DMS 273 (cell line): ENCODE measurements at regions not wholly inside any gene's neighbourhood (a gene's known extent, or its start where the extent isn't known, plus 50 kb on each side); places are given as distances from the start of the nearest gene placed in this dataset.

Source experiments
- DNase-seq: peaks from one replicate; lab custom pipeline; 2025; ENCODE audit not compliant: unreplicated experiment; lab: John Stamatoyannopoulos, UW

DNA sequence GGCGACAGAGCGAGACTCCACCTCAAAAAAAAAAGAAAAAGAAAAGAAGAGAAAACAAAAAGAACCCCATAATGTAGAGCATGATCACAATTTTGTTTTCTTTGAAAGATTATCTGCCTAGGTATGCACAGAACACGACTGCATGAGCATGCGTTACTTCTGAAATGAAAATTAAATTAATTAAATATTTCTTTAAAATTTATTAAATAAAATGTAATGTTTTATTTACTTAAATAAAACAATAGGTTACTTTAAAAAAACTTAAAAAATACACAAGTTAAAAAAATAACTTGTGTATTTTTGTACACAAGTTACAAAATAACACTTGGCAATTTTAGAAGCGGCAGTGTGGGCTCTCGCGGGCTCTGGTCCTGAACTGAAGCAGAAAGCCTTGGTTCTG is 107.8 kb downstream of the TFAP2A start:
- DNase-seq, result no peak

GRCh38 chr6:10305790-10306415 is 109.0 kb downstream of the TFAP2A start:
- no peak for DNase-seq

DNA sequence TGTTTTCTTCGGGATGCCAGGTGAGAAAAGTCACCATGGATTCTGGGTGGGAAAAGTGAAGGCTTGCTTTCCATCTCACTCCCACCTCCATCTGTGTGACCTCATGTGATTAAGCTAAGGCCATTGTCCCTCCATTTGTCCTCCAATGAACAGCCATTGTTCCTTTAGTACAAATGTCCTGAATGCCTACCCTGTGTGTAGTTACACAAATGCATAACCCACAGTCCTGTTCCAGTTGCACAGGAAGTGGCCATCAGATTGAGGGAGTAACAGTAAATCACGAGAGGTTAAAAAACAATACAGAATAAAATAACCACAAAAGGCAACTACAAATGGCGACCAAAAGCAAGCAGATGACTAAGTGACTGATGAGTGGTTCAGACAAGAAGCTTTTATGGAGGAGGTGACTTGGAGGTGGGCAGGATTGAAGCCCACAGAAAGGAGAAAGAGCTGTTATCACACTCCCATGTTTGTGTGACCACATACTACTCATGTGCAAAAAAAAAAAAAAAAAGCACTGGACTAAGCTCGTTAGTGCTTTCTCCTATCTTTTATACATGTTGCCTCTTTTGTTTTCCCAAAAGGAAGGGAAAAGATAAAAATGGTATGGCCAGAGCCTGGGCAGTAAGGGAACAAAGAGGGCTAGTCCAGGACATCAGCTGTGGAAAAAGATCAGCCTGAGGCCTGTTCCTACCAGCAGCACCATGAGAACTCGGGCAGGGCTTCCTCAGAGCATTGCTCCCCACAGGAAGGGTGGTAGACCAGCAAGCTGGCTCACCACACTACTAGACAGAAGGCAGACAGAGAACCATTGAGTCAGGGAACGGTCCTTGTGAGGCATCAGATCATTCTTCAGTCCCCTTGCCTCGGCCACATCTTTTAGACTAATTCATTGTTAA is 111.0 kb downstream of the TFAP2A start:
- no peak for DNase-seq

GRCh38 chr6:10302566-10303235 is 112.2 kb downstream of the TFAP2A start:
- DNase-seq, result no peak

DNA sequence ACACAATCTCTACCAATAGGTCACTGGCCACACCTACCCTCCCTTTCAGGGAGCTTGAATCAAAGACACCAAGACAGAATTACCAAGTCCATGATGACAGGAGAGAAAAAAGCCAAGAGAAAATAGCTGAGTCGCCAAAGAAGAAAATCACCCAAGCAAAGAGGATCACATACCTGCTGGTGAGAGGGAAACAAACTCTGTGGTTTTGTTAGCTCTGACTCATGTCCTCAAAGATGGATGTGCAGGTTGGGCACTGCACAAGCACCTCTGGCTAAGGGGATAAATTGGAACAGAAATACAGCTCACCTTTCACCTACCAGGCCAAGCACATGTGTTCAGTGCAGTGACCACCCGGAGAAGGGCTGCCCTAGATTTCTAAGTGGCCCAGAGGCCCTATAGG is 114.8 kb downstream of the TFAP2A start:
- no peak for DNase-seq

DNA sequence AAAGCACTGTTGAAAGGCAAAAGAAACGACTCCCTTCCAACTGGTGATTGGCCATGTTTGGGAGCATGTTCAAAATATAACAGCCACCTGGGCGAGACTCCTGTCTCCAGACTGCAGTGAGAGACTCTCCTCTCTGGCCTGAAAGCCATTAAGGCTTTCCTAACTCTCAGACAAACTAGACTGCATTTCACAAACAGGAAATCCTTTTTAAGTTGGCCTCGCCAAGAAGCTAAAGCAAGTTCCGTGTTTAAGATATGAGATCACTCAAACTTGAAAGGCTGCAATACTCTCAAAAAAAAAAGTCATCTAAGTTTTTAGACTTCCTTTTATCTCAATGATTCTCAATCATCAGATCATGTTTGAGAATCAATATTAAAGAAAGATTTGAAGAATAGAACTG is 117.0 kb downstream of the TFAP2A start:
- no peak for DNase-seq

DNA sequence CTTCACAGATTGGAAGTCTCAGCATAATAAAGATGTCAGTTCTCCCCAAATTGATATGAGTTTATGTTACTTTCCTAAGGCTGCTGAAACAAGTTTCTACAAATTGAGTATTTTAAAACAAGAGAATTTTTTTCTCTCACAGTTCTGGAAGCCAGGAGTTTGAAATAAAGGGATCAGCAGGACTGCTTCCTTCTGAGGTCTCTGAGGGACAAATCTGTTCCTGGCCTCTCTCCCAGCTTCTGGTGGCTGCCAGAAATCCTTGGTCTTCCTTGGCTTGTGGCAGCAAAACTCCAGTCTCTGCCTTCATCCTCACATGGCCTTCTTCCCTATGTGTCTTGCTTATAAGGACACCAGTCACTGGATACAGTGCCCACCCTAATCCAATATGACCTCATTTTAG is 136.1 kb downstream of the TFAP2A start:
- no peak for DNase-seq

- no peak for DNase-seq
Measured at GRCh38 chr6:10276660-10277287, 138.1 kb downstream of the TFAP2A start.

GRCh38 chr6:10276106-10276505 is 138.8 kb downstream of the TFAP2A start:
- no peak for DNase-seq

- no peak for DNase-seq
Measured at GRCh38 chr6:10272591-10272990, 142.3 kb downstream of the TFAP2A start.

GRCh38 chr6:10271982-10272381 is 142.9 kb downstream of the TFAP2A start:
- DNase-seq, result no peak

- no peak for DNase-seq
Measured at GRCh38 chr6:10269814-10270472, 144.9 kb downstream of the TFAP2A start.

DNA sequence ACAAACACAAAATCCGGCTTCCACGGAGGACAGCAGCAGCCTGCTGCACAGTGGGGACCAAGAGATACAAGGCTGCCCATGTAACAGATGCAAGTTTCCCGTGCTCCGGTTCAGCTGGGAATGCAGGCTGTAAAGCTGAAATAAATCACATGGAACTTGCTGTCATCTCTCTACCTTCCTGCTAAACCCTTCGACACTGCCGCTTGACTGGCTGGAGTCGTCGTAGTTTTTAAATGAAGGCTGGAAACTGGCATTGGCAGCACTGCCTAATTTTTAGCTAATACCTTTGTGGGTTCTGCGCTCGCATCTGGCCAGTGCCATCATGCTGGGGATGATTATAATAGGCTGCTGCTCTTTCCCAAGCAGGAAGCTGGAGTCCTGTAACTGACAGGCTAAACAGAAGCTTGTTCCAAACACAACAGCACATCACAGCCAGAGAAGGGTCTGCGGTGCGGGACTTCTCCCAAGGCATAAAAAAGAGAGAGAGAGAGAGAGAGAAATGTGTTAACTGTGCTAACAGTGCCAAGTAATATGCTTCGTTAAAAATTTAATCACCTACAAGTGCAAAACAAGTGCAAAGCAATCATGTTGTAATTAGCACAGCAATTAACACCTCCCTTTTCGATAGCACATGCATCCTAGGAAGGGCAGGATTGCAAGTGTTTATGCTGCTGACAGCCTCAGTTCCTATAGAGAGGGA is 146.1 kb downstream of the TFAP2A start:
- peak; percentile 3 for DNase-seq

- no peak for DNase-seq
Measured at GRCh38 chr6:10268111-10268510, 146.8 kb downstream of the TFAP2A start.

GRCh38 chr6:10266462-10266861 is 148.4 kb downstream of the TFAP2A start:
- no peak for DNase-seq

DNA sequence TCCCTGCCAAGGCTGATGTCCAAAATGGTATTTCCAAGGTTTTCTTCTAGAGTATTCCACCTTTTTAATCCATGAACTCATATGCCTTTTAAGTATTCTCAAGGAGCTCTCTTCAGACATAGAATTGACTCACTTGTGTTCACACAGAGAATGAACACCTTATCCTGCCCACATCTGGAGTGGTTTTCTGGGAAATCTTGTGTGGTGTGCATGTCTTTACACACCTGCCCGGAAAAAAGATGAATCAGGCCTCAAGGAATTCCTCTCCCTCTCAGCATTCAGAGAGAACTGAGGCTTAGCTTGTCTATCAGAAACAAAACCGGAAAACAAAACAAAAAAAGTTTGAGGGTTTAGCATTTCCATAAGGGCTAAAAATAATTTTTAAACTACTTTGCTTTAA is 148.8 kb downstream of the TFAP2A start:
- DNase-seq, result no peak

DNA sequence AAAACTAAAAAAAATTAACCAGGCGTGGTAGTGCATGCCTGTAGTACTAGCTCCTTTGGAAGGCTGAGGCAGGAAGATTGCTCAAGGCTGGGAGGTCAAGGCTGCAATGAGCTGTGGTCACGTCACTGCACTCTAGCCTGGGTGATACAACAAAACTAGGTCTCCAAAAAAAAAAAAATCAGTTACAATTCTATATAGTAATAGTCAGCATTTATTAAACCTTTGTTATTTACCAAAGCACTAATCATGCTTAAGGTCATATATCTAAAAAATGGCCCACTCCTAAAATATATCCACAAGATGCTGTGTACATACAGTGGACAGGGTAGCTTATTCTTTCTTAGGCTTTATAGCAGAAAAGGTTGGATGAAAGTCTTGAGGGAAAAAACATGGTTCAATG is 152.4 kb downstream of the TFAP2A start:
- DNase-seq, result no peak

GRCh38 chr6:10259671-10260070 is 155.2 kb downstream of the TFAP2A start:
- no peak for DNase-seq

- DNase-seq, result no peak
Measured at GRCh38 chr6:10258341-10258740, 156.5 kb downstream of the TFAP2A start.

DNA sequence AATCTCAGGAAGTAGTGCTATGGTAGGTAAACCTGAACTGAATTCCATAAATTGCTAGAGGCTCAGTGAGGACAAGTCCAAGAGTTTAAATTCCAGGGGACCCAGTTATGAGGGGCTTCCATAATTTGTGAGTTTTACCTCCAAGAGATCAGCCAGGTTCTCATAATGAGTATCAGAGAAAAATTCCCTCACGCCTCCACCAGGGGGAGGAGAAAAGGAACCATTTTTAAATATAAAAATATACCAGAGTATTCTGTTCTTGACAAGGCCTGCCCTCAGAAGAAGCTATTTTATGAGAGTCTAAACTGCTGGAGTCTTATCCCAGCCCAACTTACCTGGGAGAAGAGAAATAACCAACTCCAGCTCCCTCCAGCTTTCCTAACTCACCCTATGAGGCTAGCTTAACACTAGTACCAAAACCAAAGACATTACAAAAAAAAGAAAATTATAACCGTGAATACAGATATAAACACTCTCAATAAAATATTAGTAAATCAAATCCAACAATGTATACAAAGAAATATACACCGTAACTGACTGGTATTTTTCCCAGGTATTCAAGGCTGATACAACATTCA is 158.7 kb downstream of the TFAP2A start:
- DNase-seq, result peak; percentile 32
